WTC11 (cell line): ENCODE measurements at regions not wholly inside any gene's neighbourhood (a gene's known extent, or its start where the extent isn't known, plus 50 kb on each side); places are given as distances from the start of the nearest gene placed in this dataset.

ENCODE experiments used
- CTCF ChIP-seq: fragments of 200-600 bp; IDR thresholded peaks from 2 replicates; pipeline ENCODE4 v1.8.0; 2022; ENCODE audit warnings: antibody characterized with exemption
- E2F5 ChIP-seq: sonication (generic); formaldehyde crosslinking; IDR thresholded peaks from 2 replicates; pipeline ENCODE4 v1.8.1; 2022; ENCODE audit warnings: mild to moderate bottlenecking, moderate library complexity, missing genetic modification reagents
- MLX ChIP-seq: sonication (generic); formaldehyde crosslinking; IDR thresholded peaks from 2 replicates; pipeline ENCODE4 v1.8.1; 2023; ENCODE audit warnings: mild to moderate bottlenecking, missing genetic modification reagents, moderate library complexity

- TF ChIP-seq CTCF (no peak), MLX (CRISPR knock-in tag) (no peak), E2F5 (CRISPR knock-in tag) (no peak)
Observed at GRCh38 chr11:34744511-34744910, 123.6 kb downstream of the EHF start.
